ENCODE measurements at regions not wholly inside any gene's neighbourhood (a gene's known extent, or its start where the extent isn't known, plus 50 kb on each side); places are given as distances from the start of the nearest gene placed in this dataset.

DNA sequence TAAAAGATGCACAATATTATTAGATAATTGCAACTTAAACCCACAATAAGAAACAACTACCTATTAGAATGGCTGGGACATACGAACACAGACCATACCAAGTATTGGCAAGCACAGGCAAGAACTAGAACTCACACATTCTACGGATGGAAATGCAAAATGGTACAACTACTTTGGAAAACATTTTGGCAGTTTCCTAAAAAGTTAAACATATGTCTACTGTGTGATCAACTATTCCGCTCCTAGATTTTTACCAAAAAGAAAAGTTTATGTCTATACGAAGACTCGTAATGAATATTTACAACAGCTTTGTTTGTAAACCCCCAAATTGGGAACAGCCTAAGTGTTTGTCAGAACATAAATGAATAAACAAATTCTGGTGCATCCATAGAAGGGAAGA, 194.7 kb downstream of the FGFR2 start (continued):
- TF ChIP-seq, protein P1, sequence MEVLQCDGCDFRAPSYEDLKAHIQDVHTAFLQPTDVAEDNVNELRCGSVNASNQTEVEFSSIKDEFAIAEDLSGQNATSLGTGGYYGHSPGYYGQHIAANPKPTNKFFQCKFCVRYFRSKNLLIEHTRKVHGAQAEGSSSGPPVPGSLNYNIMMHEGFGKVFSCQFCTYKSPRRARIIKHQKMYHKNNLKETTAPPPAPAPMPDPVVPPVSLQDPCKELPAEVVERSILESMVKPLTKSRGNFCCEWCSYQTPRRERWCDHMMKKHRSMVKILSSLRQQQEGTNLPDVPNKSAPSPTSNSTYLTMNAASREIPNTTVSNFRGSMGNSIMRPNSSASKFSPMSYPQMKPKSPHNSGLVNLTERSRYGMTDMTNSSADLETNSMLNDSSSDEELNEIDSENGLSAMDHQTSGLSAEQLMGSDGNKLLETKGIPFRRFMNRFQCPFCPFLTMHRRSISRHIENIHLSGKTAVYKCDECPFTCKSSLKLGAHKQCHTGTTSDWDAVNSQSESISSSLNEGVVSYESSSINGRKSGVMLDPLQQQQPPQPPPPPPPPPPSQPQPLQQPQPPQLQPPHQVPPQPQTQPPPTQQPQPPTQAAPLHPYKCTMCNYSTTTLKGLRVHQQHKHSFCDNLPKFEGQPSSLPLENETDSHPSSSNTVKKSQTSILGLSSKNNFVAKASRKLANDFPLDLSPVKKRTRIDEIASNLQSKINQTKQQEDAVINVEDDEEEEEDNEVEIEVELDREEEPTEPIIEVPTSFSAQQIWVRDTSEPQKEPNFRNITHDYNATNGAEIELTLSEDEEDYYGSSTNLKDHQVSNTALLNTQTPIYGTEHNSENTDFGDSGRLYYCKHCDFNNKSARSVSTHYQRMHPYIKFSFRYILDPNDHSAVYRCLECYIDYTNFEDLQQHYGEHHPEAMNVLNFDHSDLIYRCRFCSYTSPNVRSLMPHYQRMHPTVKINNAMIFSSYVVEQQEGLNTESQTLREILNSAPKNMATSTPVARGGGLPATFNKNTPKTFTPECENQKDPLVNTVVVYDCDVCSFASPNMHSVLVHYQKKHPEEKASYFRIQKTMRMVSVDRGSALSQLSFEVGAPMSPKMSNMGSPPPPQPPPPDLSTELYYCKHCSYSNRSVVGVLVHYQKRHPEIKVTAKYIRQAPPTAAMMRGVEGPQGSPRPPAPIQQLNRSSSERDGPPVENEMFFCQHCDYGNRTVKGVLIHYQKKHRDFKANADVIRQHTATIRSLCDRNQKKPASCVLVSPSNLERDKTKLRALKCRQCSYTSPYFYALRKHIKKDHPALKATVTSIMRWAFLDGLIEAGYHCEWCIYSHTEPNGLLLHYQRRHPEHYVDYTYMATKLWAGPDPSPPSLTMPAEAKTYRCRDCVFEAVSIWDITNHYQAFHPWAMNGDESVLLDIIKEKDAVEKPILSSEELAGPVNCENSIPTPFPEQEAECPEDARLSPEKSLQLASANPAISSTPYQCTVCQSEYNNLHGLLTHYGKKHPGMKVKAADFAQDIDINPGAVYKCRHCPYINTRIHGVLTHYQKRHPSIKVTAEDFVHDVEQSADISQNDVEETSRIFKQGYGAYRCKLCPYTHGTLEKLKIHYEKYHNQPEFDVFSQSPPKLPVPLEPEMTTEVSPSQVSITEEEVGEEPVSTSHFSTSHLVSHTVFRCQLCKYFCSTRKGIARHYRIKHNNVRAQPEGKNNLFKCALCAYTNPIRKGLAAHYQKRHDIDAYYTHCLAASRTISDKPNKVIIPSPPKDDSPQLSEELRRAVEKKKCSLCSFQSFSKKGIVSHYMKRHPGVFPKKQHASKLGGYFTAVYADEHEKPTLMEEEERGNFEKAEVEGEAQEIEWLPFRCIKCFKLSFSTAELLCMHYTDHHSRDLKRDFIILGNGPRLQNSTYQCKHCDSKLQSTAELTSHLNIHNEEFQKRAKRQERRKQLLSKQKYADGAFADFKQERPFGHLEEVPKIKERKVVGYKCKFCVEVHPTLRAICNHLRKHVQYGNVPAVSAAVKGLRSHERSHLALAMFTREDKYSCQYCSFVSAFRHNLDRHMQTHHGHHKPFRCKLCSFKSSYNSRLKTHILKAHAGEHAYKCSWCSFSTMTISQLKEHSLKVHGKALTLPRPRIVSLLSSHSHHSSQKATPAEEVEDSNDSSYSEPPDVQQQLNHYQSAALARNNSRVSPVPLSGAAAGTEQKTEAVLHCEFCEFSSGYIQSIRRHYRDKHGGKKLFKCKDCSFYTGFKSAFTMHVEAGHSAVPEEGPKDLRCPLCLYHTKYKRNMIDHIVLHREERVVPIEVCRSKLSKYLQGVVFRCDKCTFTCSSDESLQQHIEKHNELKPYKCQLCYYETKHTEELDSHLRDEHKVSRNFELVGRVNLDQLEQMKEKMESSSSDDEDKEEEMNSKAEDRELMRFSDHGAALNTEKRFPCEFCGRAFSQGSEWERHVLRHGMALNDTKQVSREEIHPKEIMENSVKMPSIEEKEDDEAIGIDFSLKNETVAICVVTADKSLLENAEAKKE (CRISPR knock-in tag; IDR thresholded peaks at IDR 0.05), result no peak
- TF ChIP-seq NANOG (IDR thresholded peaks at IDR 0.05; ENCODE audit: borderline replicate concordance) (no peak), CREB1 (CRISPR knock-in tag; IDR thresholded peaks at IDR 0.05; ENCODE audit: low read depth) (no peak), ZNF114 (CRISPR knock-in tag; IDR thresholded peaks at IDR 0.05) (no peak), POLR2AphosphoS5 (IDR thresholded peaks at IDR 0.05; ENCODE audit: low read depth) (no peak), JUNB (IDR thresholded peaks at IDR 0.05; ENCODE audit: unreplicated experiment) (no peak), EZH2phosphoT487 (IDR thresholded peaks at IDR 0.05; ENCODE audit: unreplicated experiment) (no peak)
- TF ChIP-seq, protein P2, sequence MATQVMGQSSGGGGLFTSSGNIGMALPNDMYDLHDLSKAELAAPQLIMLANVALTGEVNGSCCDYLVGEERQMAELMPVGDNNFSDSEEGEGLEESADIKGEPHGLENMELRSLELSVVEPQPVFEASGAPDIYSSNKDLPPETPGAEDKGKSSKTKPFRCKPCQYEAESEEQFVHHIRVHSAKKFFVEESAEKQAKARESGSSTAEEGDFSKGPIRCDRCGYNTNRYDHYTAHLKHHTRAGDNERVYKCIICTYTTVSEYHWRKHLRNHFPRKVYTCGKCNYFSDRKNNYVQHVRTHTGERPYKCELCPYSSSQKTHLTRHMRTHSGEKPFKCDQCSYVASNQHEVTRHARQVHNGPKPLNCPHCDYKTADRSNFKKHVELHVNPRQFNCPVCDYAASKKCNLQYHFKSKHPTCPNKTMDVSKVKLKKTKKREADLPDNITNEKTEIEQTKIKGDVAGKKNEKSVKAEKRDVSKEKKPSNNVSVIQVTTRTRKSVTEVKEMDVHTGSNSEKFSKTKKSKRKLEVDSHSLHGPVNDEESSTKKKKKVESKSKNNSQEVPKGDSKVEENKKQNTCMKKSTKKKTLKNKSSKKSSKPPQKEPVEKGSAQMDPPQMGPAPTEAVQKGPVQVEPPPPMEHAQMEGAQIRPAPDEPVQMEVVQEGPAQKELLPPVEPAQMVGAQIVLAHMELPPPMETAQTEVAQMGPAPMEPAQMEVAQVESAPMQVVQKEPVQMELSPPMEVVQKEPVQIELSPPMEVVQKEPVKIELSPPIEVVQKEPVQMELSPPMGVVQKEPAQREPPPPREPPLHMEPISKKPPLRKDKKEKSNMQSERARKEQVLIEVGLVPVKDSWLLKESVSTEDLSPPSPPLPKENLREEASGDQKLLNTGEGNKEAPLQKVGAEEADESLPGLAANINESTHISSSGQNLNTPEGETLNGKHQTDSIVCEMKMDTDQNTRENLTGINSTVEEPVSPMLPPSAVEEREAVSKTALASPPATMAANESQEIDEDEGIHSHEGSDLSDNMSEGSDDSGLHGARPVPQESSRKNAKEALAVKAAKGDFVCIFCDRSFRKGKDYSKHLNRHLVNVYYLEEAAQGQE (IDR thresholded peaks at IDR 0.05; ENCODE audit: unreplicated experiment), result no peak

Data from GM23338 (cell line).